Brain microvascular endothelial cell (primary cell): ENCODE measurements at regions not wholly inside any gene's neighbourhood (a gene's known extent, or its start where the extent isn't known, plus 50 kb on each side); places are given as distances from the start of the nearest gene placed in this dataset.
A peak's percentile ranks its signal among the peaks of the same experiment; 100 is the strongest.

Experiments used
- DNase-seq: peaks from one replicate; pipeline ENCODE4 v3.0.0-alpha.2; 2020
- H3K27ac ChIP-seq: fragments of 250-450 bp; sonication (Bioruptor Pico); 2 replicates; pipeline ENCODE4 v1.5.1; 2020; ENCODE audit warnings: mild to moderate bottlenecking, moderate library complexity
- H3K27me3 ChIP-seq: fragments of 250-450 bp; sonication (Bioruptor Pico); replicated peaks from 2 replicates; pipeline ENCODE4 v1.5.1; 2020; ENCODE audit warnings: mild to moderate bottlenecking
- H3K36me3 ChIP-seq: fragments of 250-450 bp; sonication (Bioruptor Pico); replicated peaks from 2 replicates; pipeline ENCODE4 v1.5.1; 2020; ENCODE audit warnings: mild to moderate bottlenecking
- H3K4me3 ChIP-seq: 2 replicates; pipeline ENCODE4 v1.5.1; 2011; ENCODE audit warnings: low read depth, mild to moderate bottlenecking, control low read depth, low read length, moderate library complexity
- CTCF ChIP-seq: IDR thresholded peaks from 2 replicates; pipeline ENCODE4 v1.5.1; 2011; ENCODE audit warnings: low read depth, mild to moderate bottlenecking, moderate library complexity, low read length, control low read depth, inconsistent platforms; ENCODE audit errors: missing control alignments
- in situ Hi-C: cut with HindIII; loops from 2 replicates; pipeline ENCODE4 v1.10.0; 2017; ENCODE audit warnings: low sequenced_read_pairs, low pct_ligation_motif_present

- TF ChIP-seq CTCF: no peak
- Histone ChIP-seq H3K27ac (no peak overlapping the region), H3K36me3 (no peaks in the 10 kb centered on the region), H3K27me3 (no peaks in the 10 kb centered on the region), H3K4me3 (no peak overlapping the region)
- in situ Hi-C loops: no loop called here
- DNase-seq: no peak
These were observed 293.1 kb downstream of the C7orf25 start for GRCh38 chr7:42618651-42619360.

GRCh38 chr7:42617806-42618457 is 293.9 kb downstream of the C7orf25 start:
- no peak for DNase-seq
- TF ChIP-seq CTCF: peak; percentile 19
- Histone ChIP-seq H3K36me3 (no peaks in the 10 kb centered on the region), H3K27ac (no peak overlapping the region), H3K4me3 (no peak overlapping the region), H3K27me3 (no peaks in the 10 kb centered on the region)
- in situ Hi-C loops: no loop called here

- TF ChIP-seq CTCF: no peak
- in situ Hi-C loops: no loop called here
- Histone ChIP-seq H3K27me3 (no peaks in the 10 kb centered on the region), H3K36me3 (no peaks in the 10 kb centered on the region), H3K4me3 (no peak overlapping the region), H3K27ac (no peak overlapping the region)
- DNase-seq: no peak
These were observed 294.7 kb downstream of the C7orf25 start for GRCh38 chr7:42617071-42617765.

GRCh38 chr7:42614636-42615035 is 297.2 kb downstream of the C7orf25 start:
- no peak for DNase-seq
- TF ChIP-seq CTCF: no peak
- H3K36me3 ChIP-seq: no peaks in the 10 kb centered on the region
- no peaks in the 10 kb centered on the region for H3K27me3 ChIP-seq
- in situ Hi-C loops: no loop called here
- H3K27ac ChIP-seq: no peak overlapping the region
- no peak overlapping the region for H3K4me3 ChIP-seq

- no peak for DNase-seq
- no peak for TF ChIP-seq CTCF
- Histone ChIP-seq H3K4me3 (no peak overlapping the region), H3K36me3 (no peaks in the 10 kb centered on the region), H3K27me3 (no peaks in the 10 kb centered on the region), H3K27ac (no peak overlapping the region)
- in situ Hi-C loops: no loop called here
These were observed 299.9 kb downstream of the C7orf25 start for GRCh38 chr7:42611961-42612360.
